Thyroid gland (tissue), 4 donors: ENCODE measurements at regions not wholly inside any gene's neighbourhood (a gene's known extent, or its start where the extent isn't known, plus 50 kb on each side); places are given as distances from the start of the nearest gene placed in this dataset.

Experiments used
- DNase-seq, 2 donors: peaks; one replicate each; pipeline ENCODE4 v3.0.0-alpha.2; 2019
- H3K27ac ChIP-seq, 3 donors: fragments of 200-600 bp; sonication (generic); 1 replicate in 2 of 3; 2 replicates in 1 of 3; pipeline ENCODE4 v1.5.1; 2016 to 2019; ENCODE audit warnings: mild to moderate bottlenecking in 1 of 3, moderate library complexity in 1 of 3
- H3K27me3 ChIP-seq: fragments of 200-600 bp; sonication (generic); one replicate; pipeline ENCODE4 v1.5.1; 2019
- H3K36me3 ChIP-seq, 2 donors: fragments of 200-600 bp; sonication (generic); one replicate each; pipeline ENCODE4 v1.5.1; 2016 to 2019
- H3K4me1 ChIP-seq, 2 donors: fragments of 200-600 bp; sonication (generic); one replicate each; pipeline ENCODE4 v1.5.1; 2017 to 2019
- H3K4me3 ChIP-seq, 3 donors: fragments of 200-600 bp; sonication (generic); replicated peaks in 1 of 3; 1 replicate in 2 of 3; 2 replicates in 1 of 3; pipeline ENCODE4 v1.5.1; 2016; ENCODE audit warnings: mild to moderate bottlenecking in 1 of 3
- H3K9me3 ChIP-seq: fragments of 200-600 bp; sonication (generic); one replicate; pipeline ENCODE4 v1.5.1; 2017
- CTCF ChIP-seq, 6 experiments: fragments of 200-600 bp in 3 of 6; fragments of 450-650 bp in 3 of 6; sonication (generic) in 3 of 6; IDR thresholded peaks; one replicate each; pipeline ENCODE4 v1.5.1; 2016 to 2019; ENCODE audit warnings: antibody characterized with exemption in 6 of 6, mild to moderate bottlenecking in 2 of 6, inconsistent platforms in 1 of 6, moderate library complexity in 1 of 6
- POLR2A ChIP-seq, 2 donors: fragments of 450-650 bp; IDR thresholded peaks; one replicate each; pipeline ENCODE4 v1.6.1; 2017; ENCODE audit warnings: antibody characterized with exemption in 2 of 2, mild to moderate bottlenecking in 2 of 2, moderate library complexity in 1 of 2
- WGBS, 2 donors: methylation state at CpG; one replicate each; pipeline ENCODE4 v1.1.5; 2017; 5-methylcytosine and 5-hydroxymethylcytosine counted together
- intact Hi-C: fragments of 100-400 bp; cut with DNase I; formaldehyde crosslinking; loops from one replicate; pipeline ENCODE4 v1.15.1; 2023

DNA sequence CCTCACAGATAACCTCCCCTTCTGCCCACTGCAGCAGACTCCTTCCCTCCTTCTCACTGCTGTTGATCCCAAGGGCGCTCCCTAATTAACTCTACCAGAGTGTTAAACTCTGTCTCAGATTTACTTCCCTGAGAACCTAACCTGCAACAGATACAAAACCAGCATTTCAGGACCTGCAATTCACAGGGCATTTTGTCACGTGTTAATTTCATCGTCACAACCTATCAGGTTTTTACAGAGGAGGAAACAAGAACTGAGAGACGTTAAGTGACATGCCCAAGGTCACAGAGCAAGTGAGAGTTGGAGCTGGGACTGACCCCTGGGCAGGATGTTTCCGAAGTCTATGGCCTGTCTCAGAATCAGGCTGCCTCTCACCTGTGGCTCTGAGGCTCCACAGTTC is 223.9 kb downstream of the UACA start:
- no peak for DNase-seq
- H3K36me3 ChIP-seq = no peaks in the 10 kb centered on the region
- intact Hi-C loops = no loop called here
- H3K27ac ChIP-seq = no peak overlapping the region
- TF ChIP-seq POLR2A (IDR thresholded peaks at IDR 0.05) (no peak), CTCF (IDR thresholded peaks at IDR 0.05) (no peak)
- no peaks in the 10 kb centered on the region for H3K27me3 ChIP-seq
- no peaks in the 10 kb centered on the region for H3K9me3 ChIP-seq
- no peak overlapping the region for H3K4me3 ChIP-seq
- WGBS, 2 donors = 90 to 94% methylated on average over 5 of the region's 5 CpGs
- no peaks in the 10 kb centered on the region for H3K4me1 ChIP-seq

GRCh38 chr15:70538278-70538677 is 225.1 kb downstream of the UACA start:
- intact Hi-C loops = no loop called here
- no peaks in the 10 kb centered on the region for H3K36me3 ChIP-seq
- no peaks in the 10 kb centered on the region for H3K9me3 ChIP-seq
- no peak overlapping the region for H3K4me3 ChIP-seq
- H3K4me1 ChIP-seq = no peaks in the 10 kb centered on the region
- H3K27me3 ChIP-seq = no peaks in the 10 kb centered on the region
- H3K27ac ChIP-seq = no peak overlapping the region
- TF ChIP-seq POLR2A (IDR thresholded peaks at IDR 0.05) = no peak
- TF ChIP-seq CTCF (IDR thresholded peaks at IDR 0.05) = no peak
- DNase-seq = no peak

DNA sequence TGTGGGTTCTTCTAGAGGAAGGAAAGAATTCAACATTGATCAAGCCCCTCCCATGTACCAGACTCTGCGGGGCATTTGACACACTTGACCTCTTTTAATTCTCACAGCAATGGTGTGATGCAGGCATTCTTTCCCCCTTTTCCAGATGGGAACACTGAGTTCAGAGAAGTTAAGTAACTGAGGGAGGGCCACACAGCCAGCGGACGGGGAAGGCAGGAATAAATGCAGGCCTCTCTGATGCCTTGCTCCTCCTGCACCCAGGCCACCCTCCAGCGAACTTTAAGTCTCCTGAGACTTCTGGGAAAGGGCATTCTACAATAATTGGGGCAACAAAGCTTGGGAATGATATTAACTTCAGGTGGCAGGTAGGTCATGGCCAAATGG is 227.4 kb downstream of the UACA start:
- H3K27me3 ChIP-seq = no peaks in the 10 kb centered on the region
- no peaks in the 10 kb centered on the region for H3K4me1 ChIP-seq
- H3K4me3 ChIP-seq = no peak overlapping the region
- no peak for DNase-seq
- no peaks in the 10 kb centered on the region for H3K36me3 ChIP-seq
- no peaks in the 10 kb centered on the region for H3K9me3 ChIP-seq
- TF ChIP-seq POLR2A (IDR thresholded peaks at IDR 0.05) (no peak), CTCF (IDR thresholded peaks at IDR 0.05) (no peak)
- no peak overlapping the region for H3K27ac ChIP-seq
- 77 to 89% methylated on average over 4 of the region's 4 CpGs for WGBS, 2 donors
- intact Hi-C loops = no loop called here

DNA sequence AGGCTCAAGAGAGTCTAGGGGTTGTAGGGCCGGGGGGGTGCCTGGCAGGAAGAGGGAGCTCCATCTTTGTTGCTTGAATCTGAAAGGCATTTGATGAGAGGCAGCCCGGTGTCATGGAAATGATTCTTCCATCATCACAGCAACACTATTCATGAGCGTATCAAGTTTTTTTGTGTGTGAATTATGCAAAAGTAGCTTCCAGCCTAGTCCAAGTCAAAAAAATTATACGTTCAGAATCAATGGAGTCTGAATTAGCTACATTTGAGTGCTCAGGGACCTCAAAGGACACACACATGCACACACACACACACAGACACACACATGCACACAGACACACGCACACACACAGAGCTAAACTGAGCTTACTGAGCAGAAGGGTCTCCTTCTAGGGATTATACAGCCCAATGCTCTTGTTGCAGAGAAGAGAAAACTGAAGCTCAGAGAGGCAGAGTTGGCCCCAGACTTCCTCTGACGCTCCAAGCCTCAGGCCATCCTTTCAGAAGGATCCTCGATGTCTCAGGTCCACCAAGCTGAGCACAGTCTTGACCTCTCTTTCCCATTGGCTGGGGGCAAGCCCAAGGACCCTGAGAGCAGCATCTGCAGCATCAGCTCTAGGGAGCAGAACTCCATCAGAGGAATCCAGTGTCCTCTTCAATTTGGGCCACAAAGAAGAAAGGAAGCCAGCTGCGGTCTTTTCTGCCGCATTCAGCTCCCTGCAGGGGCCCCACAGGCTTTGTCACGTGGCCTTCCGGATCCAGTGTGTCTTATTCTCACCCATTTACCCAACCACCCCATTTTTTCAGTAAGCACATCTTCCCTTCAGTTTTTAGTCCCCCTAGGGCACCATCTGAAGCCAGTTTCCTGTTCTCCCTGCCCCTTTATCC is 228.0 kb downstream of the UACA start:
- H3K9me3 ChIP-seq = no peaks in the 10 kb centered on the region
- H3K27ac ChIP-seq = no peak overlapping the region
- intact Hi-C loops = no loop called here
- no peaks in the 10 kb centered on the region for H3K4me1 ChIP-seq
- no peaks in the 10 kb centered on the region for H3K36me3 ChIP-seq
- H3K4me3 ChIP-seq = no peak overlapping the region
- WGBS, 2 donors = 71% methylated on average over 11 of the region's 11 CpGs
- DNase-seq = no peak
- TF ChIP-seq POLR2A (IDR thresholded peaks at IDR 0.05) (no peak), CTCF (IDR thresholded peaks at IDR 0.05) (no peak)
- no peaks in the 10 kb centered on the region for H3K27me3 ChIP-seq

GRCh38 chr15:70533931-70534742 is 229.2 kb downstream of the UACA start:
- intact Hi-C loops = no loop called here
- H3K4me1 ChIP-seq = peaks cover 0 to 5% of the 10 kb centered on the region in 2 donors

More at GRCh38 chr15:70533931-70534742, 229.2 kb downstream of the UACA start:
- no peaks in the 10 kb centered on the region for H3K36me3 ChIP-seq
- no peaks in the 10 kb centered on the region for H3K27me3 ChIP-seq
- no peak overlapping the region for H3K4me3 ChIP-seq
- 56 to 60% methylated on average over 4 of the region's 4 CpGs for WGBS, 2 donors
- TF ChIP-seq CTCF (IDR thresholded peaks at IDR 0.05) = no peak
- TF ChIP-seq POLR2A (IDR thresholded peaks at IDR 0.05) = no peak
- no peak for DNase-seq
- H3K9me3 ChIP-seq = no peaks in the 10 kb centered on the region
- no peak overlapping the region for H3K27ac ChIP-seq
